Activated naive CD4-positive, alpha-beta T cell treated with anti-CD3 and anti-CD28 coated beads, Interleukin-2, amount 50 U/mL, for 72 hours (primary cell): ENCODE measurements at regions not wholly inside any gene's neighbourhood (a gene's known extent, or its start where the extent isn't known, plus 50 kb on each side); places are given as distances from the start of the nearest gene placed in this dataset.

Experiments
- ATAC-seq, 2 donors: fragments of 150-1000 bp; cut with Tn5 transposase; 2 replicates each; pipeline ENCODE4 v1.10.0; 2021; ENCODE audit warnings: mild to moderate bottlenecking in 2 of 2, moderate library complexity in 2 of 2
- DNase-seq, 2 donors: peaks; one replicate each; pipeline ENCODE4 v3.0.0; 2021 to 2022; ENCODE audit warnings: low spot score in 2 of 2
- H3K27ac Mint-ChIP-seq, 2 donors: one replicate each; pipeline ENCODE4 v1.8.0; 2022; ENCODE audit warnings: mild to moderate bottlenecking in 2 of 2, mixed read lengths in 2 of 2
- H3K36me3 Mint-ChIP-seq, 2 donors: one replicate each; pipeline ENCODE4 v1.8.0; 2022; ENCODE audit warnings: mixed read lengths in 2 of 2
- H3K9me3 Mint-ChIP-seq, 2 donors: one replicate each; pipeline ENCODE4 v1.8.0; 2022; ENCODE audit warnings: mixed read lengths in 2 of 2

DNA sequence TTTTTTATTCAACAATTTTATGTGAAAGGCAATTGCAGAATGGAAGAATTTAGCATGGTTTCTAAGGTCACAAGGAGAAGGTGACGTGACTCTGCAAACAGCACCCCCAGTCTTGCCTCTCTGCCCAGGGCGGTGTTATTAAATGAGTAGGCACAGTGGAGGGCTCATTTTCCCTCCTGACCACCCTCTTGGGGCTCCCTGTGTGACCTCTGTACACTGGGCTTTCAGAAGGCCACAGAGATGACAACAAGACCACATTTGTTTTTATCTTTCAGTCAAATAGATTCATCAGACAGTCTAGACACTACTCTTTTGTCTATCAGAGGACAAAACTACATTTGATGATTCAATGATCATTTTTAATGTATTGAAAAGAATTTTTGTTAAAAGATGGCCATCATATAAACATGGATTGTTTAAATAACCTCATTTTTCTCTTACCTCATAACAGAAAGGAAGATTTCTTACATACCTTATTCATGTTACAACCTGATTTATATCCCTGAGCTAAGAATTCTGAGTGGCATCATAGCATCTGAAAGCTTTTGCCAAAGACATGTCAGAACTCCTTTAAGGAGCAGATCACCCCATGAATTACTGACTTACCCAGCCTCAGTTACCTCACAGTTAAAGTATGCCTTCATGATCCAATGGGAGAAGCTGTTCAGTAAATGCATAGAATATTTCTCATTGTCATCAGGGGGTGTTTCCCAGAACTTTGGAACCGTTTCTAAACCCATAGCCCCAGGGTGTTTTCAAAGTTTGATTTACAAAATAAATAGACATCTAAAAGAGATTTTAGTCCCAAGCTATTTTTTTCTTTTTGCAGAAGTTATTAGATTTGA is 184.0 kb upstream of the RFC3 start:
- DNase-seq (no peak), ATAC-seq (no peak)
- Mint-ChIP-seq H3K36me3 (peaks cover 0 to 11% of the 10 kb centered on the region in 2 donors), H3K27ac (no peak overlapping the region), H3K9me3 (peaks cover 2% of the 10 kb centered on the region in 2 donors)

DNA sequence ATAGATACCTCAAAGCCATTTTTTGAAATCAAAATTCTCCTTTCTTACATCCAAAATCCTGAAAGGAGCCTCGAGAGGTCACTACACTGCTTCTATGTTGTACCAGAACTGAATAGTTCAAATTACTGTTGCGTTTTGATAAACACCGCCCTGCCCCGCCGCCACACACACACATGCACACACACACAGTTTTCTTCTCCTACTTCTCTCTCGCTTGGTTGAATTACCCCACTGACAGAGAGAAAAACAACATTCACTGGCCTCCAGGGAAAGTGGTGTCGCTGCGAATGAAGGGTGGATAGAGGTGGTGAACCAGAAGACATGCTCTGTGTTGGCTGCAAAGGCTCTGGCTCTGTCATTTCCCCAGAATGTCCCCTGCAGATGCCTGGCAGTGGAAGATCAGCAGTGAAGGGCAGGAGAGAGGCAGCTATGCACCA is 183.4 kb upstream of the RFC3 start:
- Mint-ChIP-seq H3K27ac (no peak overlapping the region), H3K36me3 (peaks cover 0 to 17% of the 10 kb centered on the region in 2 donors), H3K9me3 (peaks cover 3 to 5% of the 10 kb centered on the region in 2 donors)
- ATAC-seq = no peak
- no peak for DNase-seq

DNA sequence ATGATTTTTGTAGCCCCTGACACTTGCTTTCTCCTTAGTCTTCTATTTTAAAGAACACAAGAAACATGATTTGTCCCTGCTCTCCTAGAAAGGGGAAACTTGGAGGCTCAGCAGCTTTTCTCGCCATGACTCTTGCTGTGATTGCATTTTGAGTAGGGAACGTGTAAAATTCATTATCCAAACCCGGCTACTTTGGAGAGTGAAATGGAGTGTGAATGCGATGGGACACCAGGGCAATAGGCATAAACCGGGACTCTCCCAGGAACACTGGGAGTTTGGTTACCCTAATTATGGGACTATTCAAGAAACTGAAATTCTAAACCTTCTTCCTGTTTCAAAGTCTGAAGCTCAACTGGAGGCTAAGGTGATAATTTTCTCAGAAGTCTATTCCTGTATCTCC is 181.7 kb upstream of the RFC3 start:
- no peak for ATAC-seq
- H3K9me3 Mint-ChIP-seq = peaks cover 3 to 5% of the 10 kb centered on the region in 2 donors

DNA sequence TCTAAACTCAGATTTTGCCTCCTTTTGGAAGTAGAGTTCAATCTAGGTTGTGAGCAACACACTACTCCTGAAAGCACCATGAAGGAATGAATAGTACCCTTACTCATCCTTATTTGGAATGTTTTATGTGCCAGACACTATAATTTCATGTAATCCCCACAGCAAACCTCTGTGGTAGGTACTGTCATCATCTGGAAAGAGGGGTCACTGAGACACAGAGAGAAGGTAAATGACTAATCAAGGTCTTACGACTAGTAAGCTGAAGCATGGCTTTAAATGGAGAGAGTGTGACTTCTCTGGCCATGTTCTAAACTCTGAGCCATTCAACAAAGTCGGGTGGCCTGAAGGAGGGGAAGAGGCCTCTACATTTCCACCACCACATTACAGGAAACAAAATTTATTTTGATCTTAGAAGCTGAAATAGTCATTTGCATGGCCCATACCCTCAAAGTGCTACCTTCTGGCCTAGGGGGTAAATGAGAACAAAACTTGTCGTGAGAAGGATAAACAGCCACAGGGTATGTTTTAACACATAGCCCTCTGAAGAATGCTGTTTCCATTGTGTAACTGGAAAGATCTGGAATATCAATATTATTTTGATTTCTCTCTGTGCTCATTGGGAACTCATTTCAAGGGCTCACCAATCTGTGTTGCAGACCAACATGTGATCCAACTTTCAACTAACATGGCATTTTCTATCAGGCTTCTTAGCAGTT is 180.8 kb upstream of the RFC3 start:
- H3K9me3 Mint-ChIP-seq = peaks cover 3 to 9% of the 10 kb centered on the region in 2 donors
- peak overlapping the region; percentile 37 to 63 for H3K27ac Mint-ChIP-seq
- DNase-seq (no peak), ATAC-seq (peak; percentile 31 to 35)
- peaks cover 0 to 33% of the 10 kb centered on the region in 2 donors for H3K36me3 Mint-ChIP-seq

More for the DNA sequence above, 181.7 kb upstream of the RFC3 start:
- Mint-ChIP-seq H3K27ac (no peak overlapping the region), H3K36me3 (peaks cover 0 to 25% of the 10 kb centered on the region in 2 donors)
- no peak for DNase-seq

DNA sequence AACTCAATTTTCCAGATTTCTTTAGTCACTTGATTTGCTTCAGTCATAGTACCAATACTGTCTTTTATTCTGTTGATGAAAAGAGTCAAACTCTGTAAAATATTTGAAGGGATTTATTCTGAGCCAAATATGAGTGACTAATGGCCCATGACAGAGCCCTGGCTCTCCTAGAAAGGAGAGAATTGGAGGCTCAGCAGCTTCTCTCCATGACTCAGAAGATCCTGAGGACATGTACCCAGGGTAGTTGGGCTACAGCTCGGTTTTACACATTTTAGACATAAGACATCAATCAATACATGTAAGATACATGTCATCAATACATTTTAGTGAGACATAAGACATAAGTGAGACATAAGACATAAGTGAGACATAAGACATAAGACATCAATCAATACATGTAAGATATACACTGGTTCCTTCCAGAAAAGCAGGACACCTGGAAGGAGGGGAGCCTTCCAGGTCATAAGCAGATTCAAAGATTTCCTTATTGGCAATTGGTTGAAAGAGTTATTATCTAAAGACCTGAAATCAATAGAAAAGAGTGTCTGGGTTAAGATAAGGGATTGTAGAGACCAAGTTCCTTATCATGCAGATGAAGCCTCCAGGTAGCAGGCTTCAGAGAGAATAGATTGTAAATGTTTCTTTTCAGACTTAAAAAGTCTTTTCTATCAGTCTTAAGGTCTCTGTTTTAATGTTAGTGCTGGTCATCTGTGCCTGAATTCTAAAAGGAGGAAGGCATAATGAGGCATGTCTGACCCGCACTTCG is 179.8 kb upstream of the RFC3 start:
- DNase-seq (no peak), ATAC-seq (no peak)
- H3K9me3 Mint-ChIP-seq = peaks cover 3 to 9% of the 10 kb centered on the region in 2 donors
- H3K36me3 Mint-ChIP-seq = peaks cover 0 to 34% of the 10 kb centered on the region in 2 donors
- no peak overlapping the region for H3K27ac Mint-ChIP-seq

DNA sequence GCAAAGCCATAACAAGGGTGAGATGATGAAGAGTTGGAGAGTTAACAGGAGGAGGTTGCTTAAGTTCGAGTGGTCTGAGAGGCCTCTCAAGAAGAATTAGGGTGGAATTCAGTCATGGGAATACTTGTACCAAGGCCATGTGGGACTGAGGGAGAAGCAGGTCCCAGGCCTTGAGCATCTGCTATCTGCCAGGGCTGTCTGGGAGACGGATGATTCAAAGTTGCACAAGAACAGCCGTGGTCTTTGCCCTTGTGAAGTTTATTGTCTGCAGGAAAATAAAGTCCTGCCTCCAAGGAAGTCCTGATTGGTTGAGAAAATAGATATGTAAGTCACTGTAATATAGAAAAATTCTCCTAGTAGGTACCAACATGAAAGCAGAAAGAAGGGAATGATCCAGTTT is 178.8 kb upstream of the RFC3 start:
- H3K9me3 Mint-ChIP-seq = peaks cover 3 to 10% of the 10 kb centered on the region in 2 donors
- peaks cover 0 to 40% of the 10 kb centered on the region in 2 donors for H3K36me3 Mint-ChIP-seq
- DNase-seq (no peak), ATAC-seq (no peak)
- peak overlapping the region in 1 of 2 donors; percentile 84 for H3K27ac Mint-ChIP-seq

DNA sequence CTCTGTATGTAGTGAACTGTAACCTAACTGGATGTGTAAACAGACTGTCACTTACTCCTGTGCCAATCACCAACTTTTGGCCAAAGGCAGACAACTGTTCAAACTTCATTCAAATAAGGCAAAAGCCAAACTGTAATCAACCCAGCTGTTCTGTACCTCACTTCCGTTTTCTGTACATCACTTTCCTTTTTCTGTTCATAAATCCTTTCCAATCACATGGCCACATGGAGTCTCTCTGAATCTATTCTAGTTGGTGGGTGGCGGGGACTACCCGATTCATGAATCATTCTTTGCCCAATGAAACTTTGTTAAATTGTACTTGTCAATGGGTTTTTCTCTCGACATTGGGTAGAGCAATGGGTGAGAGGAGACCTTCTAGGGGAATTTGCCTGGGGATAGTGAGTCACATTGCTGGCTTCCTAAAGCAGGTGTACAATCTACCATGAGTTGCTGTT is 178.3 kb upstream of the RFC3 start:
- Mint-ChIP-seq H3K9me3 (peaks cover 3 to 15% of the 10 kb centered on the region in 2 donors), H3K36me3 (peaks cover 0 to 44% of the 10 kb centered on the region in 2 donors), H3K27ac (peak overlapping the region; percentile 53 to 84)
- ATAC-seq = peak; percentile 90 to 93
- peak; percentile 29 to 65 for DNase-seq

DNA sequence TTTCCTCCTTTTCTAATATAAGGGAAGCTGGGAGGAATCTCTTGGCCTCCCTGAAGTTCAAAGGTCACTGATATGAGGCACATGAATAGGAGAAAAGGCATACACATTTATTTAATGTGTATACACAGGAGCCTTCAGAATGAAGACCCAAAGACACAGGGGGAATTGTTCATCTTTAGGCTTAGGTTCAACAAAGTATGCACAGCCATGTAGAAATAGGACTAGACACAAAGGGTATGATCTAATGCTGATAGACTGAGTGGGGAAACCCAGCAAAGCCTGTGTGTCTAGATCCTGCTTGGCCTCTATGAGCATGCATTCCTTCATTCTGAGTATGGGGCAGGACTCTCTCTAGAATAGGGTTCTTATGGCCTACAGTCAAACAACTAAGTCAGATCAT is 177.1 kb upstream of the RFC3 start:
- peak overlapping the region in 1 of 2 donors; percentile 84 for H3K27ac Mint-ChIP-seq
- no peak for DNase-seq
- ATAC-seq = no peak
- peaks cover 0 to 49% of the 10 kb centered on the region in 2 donors for H3K36me3 Mint-ChIP-seq
- H3K9me3 Mint-ChIP-seq = peaks cover 3 to 15% of the 10 kb centered on the region in 2 donors

DNA sequence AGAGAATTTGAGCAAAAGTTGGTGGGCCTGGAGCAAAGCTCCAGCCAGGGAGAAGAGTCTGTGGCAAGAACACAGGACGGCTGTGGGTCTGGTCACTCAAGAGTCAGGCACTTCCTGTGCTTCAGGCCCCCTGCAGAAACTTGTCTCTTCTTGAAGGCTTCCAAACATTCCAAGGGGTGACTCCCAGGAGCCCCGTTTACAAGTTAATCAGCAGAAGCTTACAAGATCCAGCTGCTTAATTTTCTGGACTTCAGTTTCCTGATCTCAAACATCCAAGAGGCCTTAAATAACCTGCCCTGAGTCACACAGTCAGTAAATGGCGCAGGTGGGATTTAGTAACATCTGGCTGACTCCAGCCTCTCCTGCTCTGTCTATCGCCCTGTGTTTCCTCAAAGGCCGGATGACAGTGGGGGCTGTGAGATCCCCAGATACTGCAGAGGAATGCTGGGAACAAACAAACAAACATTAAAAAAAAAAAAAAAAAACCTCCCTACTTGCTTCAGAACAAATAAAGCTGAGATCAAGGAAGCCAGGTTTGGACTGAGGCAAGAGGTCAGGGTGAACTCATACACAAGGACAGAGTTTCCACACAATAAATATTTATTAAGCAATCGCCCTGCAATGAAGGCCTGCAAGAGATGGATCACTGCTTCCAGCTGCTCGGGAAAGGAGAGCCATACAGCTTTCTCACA is 175.4 kb upstream of the RFC3 start:
- peaks cover 0 to 42% of the 10 kb centered on the region in 2 donors for H3K36me3 Mint-ChIP-seq
- no peak for ATAC-seq
- H3K27ac Mint-ChIP-seq = no peak overlapping the region
- H3K9me3 Mint-ChIP-seq = peaks cover 3 to 15% of the 10 kb centered on the region in 2 donors
- no peak for DNase-seq

DNA sequence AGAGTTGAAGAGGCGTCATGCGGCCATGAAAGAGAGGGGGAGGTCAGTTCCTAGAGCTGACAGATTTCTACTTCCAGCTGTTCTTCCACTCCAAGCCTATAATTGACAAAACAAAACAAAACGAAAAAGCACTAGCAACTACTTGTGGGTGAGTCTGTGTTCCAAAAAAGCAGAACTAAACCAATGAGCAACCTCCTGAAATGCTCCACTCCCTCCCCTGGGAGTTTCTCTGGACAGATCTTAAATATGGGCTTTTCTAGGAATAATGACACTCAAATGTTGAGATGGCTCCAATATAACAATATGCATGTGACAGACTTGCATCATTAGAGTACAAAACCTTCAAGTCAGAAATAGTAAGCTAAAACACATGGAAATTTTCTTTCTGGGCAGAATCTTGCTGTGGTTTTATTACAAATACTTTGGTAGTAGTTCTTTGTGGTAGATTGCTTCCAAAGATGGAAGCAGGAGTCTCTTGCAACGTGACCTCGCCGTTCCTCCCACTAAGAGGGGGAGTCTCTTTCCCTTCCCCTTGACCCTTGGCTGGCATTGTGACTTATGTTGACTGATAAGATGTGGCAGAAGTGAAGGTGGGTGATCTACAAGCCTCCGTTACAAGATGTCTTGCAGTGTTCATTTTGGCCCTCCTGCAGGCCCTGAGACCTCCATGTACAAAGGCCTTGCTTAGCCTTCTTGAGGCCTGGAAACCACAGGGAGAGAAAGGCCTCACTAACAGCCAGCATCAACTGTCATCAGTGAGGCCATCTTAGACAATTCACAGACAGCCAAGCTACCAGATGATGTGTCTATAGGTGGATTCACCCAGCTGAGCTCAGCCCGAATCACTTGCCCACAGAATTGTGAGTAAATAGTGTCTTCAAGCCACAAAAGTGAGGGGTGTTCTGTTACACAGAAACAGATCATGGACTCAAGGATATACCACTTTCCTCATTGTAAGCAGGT is 173.1 kb upstream of the RFC3 start:
- peaks cover 0 to 29% of the 10 kb centered on the region in 2 donors for H3K36me3 Mint-ChIP-seq
- no peak for DNase-seq
- H3K27ac Mint-ChIP-seq = peak overlapping the region in 1 of 2 donors; percentile 53
- ATAC-seq = peak; percentile 59 to 68
- peaks cover 0 to 10% of the 10 kb centered on the region in 2 donors for H3K9me3 Mint-ChIP-seq

DNA sequence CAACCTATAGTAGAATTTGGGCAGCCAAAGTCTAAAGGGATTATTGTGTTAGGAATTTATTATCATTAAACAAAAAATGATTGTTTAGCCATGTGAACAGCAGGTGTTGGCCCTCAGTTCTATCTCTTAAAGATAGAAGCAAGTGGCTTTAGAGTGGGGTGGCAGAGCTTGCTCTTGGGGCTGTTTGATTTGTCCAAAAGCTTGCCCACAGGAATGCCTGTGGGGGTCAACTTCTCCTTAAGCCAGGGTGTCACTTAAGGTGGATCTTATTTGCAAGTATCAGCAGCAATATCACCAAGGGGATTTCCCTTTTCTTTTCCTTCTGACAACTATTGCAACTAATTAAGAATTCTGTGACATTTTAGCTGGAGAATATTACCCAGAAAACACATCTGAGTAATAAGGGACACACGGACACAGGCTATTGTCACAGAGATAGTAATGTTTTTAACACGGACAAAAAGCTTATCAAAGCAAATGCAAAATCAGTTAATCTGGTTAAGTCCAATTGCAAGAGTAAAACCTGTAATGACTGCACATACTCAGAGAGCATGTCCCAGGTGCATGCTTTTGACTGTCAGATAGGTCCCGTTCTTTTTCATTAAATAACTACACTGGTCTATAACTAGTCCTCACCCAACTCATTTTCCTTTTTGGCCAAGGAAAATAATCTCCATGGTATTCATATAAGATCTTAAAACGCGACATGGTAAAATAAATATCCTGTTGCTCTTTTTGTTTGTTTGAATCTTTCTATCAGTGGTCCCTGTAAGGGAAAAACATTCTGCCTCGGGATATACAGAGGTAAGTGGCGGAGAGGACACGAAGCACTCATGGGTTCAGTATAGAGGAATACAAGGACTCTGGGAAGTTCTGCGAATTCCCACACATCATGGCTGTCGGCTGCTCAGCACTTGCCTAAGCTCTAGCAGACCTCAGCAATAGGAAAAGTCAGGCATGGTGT is 172.1 kb upstream of the RFC3 start:
- Mint-ChIP-seq H3K9me3 (peaks cover 0 to 10% of the 10 kb centered on the region in 2 donors), H3K27ac (peak overlapping the region in 1 of 2 donors; percentile 5), H3K36me3 (peaks cover 0 to 28% of the 10 kb centered on the region in 2 donors)
- peak; percentile 50 to 81 for ATAC-seq
- DNase-seq = no peak

DNA sequence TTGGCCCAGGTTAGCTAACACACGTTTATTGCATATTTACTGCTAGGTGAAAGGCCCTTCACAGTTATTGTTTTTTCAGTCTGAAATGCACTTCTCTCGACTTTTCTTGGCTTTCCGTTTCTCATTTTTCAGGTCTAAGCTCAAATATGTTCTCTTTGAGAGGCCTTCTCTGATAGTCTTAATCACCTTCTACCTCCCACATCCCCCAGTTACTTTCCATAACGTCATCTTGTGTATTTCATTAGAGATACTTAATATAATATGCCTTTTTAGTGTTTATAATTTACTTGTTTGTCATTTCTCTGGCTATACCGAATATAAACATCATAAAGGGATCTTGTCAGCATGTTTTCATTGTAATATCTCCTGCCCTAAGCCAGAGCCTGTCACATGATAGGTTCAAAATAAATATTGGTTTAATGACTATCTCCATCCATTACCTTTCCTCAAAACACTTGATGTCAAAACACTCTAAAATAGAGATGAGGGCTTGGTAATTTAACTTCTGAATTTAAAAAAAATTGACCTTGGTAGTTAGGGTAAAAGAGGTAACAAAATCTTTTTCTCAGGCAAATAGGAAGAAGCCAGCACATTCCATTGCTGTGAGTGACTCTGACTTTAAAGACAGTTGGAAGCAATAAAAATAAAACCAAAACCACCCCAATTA is 168.6 kb upstream of the RFC3 start:
- Mint-ChIP-seq H3K27ac (no peak overlapping the region), H3K9me3 (peaks cover 0 to 3% of the 10 kb centered on the region in 2 donors), H3K36me3 (peaks cover 0 to 8% of the 10 kb centered on the region in 2 donors)
- ATAC-seq (no peak), DNase-seq (no peak)

DNA sequence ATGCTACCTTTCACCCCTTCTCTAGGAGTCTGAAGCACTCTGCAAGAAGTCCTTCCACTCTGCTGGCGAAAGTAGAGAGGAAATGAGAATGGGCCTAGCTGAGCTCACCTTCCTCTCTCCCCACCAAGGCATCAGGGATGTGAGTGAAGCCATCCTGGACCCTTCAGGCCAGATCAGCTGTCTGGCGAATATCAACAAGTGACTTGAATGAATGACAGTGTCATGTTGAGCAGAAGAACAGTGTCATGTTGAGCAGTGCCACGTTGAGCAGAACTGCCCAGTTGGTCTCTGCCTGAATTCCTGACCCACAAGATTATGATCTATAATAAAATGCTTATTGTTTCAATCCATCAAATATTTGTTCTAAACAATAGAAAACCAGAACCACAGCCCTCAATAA is 166.2 kb upstream of the RFC3 start:
- ATAC-seq = no peak

DNA sequence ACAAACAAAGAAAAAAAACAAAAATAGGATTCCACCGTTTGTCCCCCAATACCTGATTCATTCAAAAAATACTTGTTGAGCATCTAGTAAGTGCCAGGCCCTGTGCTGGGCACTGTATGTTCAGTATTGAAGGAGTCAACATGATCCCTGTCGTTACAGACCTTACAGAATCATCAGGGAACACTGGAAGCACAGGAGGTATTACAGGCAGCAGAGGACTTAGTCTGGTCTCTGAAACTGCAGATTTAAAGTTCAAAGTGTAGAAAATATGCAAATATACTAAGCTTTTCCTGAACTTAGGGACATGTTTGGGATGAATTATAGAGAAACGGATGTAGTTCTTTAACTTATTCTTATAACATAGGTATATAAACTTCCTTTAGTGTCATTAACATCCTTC is 160.7 kb upstream of the RFC3 start:
- H3K36me3 Mint-ChIP-seq = peaks cover 0 to 8% of the 10 kb centered on the region in 2 donors
- ATAC-seq = no peak
- H3K27ac Mint-ChIP-seq = no peak overlapping the region
- no peak for DNase-seq
- peaks cover 0 to 7% of the 10 kb centered on the region in 2 donors for H3K9me3 Mint-ChIP-seq

More for the DNA sequence above, 166.2 kb upstream of the RFC3 start:
- Mint-ChIP-seq H3K27ac (no peak overlapping the region), H3K9me3 (no peaks in the 10 kb centered on the region), H3K36me3 (no peaks in the 10 kb centered on the region)
- DNase-seq = no peak
